NCI-H2029 (cell line): ENCODE measurements at regions not wholly inside any gene's neighbourhood (a gene's known extent, or its start where the extent isn't known, plus 50 kb on each side); places are given as distances from the start of the nearest gene placed in this dataset.

Experiments used
- DNase-seq: peaks from one replicate; lab custom pipeline; 2025; lab: John Stamatoyannopoulos, UW

DNA sequence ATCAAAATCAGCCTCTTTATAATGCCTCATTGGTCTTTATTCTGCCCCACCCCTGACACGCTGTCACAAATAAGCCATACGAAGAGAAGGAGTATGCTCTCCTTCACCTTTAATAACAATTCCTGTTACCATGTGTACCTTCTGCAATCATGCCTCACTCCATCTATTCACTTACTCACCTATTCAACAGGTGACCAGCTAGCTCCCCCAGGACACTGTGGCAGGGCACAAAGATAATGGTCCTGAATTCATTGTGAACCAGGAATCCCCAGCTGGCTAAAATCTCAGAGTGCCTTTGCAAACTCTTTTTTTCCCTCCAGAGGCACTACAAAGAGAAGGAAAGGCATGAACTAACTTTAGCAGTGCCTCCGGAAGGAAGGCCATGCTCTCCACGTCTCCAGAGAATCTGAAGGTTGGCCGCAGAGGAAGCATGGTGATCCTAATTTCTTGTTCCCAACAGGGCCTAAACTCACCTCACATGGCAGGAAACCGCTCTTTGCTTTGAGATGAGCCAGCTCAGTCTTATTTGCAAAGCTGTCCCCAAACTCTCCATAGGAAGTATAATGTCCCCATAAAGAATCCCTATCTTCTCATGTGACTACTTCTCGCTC is 590.3 kb downstream of the BUD13 start:
- DNase-seq = no peak

- DNase-seq = no peak
Measured at GRCh38 chr11:116180806-116181600, 591.8 kb downstream of the BUD13 start.

- no peak for DNase-seq
Measured at GRCh38 chr11:116179401-116179800, 593.4 kb downstream of the BUD13 start.

DNA sequence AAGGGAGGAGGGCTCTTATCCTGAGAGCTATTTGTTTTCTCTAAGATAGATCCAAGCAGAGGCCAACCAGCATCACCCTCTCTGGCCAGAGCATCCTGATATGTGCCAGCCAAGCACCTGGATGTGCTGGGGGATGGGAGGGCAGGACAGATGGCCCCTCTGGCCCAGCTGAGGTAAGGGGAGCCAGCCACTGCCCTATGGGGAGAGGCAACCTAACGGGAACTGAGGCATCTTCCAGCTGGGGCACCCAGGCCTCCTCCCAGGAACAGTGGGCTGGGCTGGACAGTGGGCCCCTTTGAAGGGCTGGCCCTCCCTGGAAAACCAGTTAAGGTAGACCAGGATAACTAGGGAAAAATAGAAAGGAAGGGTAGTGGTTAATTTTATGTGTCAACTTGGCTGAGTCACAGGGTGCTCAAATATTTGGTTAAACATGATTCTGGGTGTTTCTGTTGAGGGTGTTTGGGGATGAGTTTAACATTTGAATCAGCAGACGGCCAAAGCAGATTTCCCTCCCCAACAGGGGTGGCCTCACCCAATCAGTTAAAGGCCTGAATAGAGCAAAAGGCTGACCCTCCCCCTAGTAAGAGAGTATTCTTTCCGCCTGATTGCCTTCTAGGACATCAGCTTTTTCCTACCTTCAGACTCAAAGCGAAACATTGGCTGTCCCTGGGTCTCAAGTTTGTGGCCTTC is 595.1 kb downstream of the BUD13 start:
- no peak for DNase-seq

DNA sequence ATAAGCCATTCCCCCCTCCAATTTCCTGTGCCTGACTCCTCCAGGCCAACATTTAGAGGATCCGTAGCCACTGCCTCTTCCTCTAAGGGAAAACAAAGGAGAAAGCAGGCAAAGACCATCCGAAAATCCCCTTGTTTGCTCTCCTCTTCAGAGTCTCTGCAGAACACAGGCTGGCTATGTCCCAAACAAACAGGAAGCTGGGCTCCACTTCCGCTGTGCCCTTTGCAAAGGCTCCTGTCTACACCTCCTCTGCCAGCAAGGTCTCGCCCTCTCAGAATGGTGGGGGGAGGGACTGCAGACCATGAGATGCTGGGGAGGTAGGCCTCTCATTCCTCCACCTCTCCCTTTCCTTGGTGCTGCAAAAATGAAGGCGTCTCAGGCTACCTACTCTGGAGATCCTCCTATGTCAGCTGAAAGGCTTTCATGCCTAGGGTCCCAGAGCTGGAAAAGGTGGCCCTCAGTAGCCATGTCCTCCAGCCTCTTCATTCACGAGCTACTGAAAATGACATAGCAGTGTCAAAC is 596.2 kb downstream of the BUD13 start:
- DNase-seq = peak; percentile 72

DNA sequence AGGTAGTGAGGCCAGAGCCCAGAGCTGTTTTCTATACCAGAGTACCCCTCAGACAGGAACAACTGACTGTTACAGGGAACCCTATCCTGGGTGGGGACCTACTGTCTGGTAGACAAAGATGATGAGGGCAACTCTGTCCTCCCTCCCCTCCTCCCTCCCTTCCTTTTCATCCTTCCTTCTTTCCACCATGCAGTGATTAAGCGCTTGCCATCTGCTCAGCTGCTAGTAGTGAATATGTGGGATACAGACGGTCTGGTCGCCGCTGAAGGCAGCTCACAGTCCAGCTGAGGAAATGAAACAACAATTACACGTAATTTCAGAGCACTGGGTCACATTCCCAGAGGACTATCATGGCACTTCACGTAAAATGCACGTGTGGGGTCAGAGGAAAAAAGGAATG is 597.1 kb downstream of the BUD13 start:
- no peak for DNase-seq

GRCh38 chr11:116173941-116174911 is 598.6 kb downstream of the BUD13 start:
- no peak for DNase-seq

GRCh38 chr11:116173506-116173905 is 599.3 kb downstream of the BUD13 start:
- no peak for DNase-seq

- no peak for DNase-seq
Measured at GRCh38 chr11:116172851-116173250, 599.9 kb downstream of the BUD13 start.

DNA sequence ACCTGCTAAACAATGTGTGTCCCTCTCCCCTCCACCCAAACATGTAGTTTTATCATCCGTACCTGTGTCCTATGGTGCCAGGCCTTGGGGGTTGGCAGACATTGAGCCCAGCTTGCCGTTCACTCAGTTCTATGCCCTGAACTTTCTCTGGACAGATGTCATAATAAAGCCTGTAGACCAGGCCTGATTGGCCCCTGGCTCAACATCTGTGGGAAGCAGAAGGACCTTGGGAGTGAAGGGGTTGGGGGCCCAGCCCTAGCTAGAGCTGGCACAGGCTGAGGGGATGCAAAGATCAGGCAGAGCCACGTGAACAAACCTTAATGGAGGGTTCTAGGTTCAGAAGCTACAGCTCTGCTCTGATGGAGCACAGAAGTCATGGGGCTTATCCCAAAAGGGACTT is 600.6 kb downstream of the BUD13 start:
- DNase-seq = no peak

GRCh38 chr11:116171271-116172140 is 601.3 kb downstream of the BUD13 start:
- DNase-seq = no peak

GRCh38 chr11:116170526-116171120 is 602.2 kb downstream of the BUD13 start:
- no peak for DNase-seq

DNA sequence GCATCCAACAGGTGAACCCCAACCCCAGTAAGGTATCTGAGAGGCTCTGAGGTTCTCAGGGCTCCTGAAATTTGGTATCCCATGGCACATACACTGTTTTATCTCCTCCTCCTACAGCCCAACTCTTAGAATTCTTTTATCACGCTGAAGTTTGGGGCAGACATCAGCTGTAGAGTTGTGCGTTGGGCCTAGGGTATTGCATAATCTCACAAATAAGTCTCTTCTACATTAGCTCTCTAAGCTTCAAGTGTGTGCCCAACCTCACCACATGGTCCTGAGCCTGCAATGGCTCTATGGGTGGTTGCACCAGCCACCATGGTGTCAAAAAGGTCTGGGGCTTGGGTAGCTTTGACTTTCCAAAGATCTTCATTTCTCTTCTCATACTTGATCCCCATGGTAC is 603.0 kb downstream of the BUD13 start:
- DNase-seq = no peak

GRCh38 chr11:116168459-116168787 is 604.4 kb downstream of the BUD13 start:
- no peak for DNase-seq

GRCh38 chr11:116167706-116168458 is 604.9 kb downstream of the BUD13 start:
- DNase-seq = no peak

GRCh38 chr11:116166573-116167465 is 606.0 kb downstream of the BUD13 start:
- DNase-seq = peak; percentile 75

- DNase-seq = no peak
Measured at GRCh38 chr11:116164843-116165242, 607.9 kb downstream of the BUD13 start.

GRCh38 chr11:116162886-116163230 is 609.9 kb downstream of the BUD13 start:
- peak; percentile 70 for DNase-seq
